ENCODE measurements at regions not wholly inside any gene's neighbourhood (a gene's known extent, or its start where the extent isn't known, plus 50 kb on each side); places are given as distances from the start of the nearest gene placed in this dataset.

GRCh38 chr18:10015288-10015701, 101.5 kb downstream of the VAPA start (continued):
- no peak for TF ChIP-seq MXI1 (conservative IDR thresholded peaks at IDR 0.05; ENCODE audit: poor library complexity, severe bottlenecking)
- TF ChIP-seq TAF1 (IDR thresholded peaks at IDR 0.05; ENCODE audit: low read depth) = no peak

DNA sequence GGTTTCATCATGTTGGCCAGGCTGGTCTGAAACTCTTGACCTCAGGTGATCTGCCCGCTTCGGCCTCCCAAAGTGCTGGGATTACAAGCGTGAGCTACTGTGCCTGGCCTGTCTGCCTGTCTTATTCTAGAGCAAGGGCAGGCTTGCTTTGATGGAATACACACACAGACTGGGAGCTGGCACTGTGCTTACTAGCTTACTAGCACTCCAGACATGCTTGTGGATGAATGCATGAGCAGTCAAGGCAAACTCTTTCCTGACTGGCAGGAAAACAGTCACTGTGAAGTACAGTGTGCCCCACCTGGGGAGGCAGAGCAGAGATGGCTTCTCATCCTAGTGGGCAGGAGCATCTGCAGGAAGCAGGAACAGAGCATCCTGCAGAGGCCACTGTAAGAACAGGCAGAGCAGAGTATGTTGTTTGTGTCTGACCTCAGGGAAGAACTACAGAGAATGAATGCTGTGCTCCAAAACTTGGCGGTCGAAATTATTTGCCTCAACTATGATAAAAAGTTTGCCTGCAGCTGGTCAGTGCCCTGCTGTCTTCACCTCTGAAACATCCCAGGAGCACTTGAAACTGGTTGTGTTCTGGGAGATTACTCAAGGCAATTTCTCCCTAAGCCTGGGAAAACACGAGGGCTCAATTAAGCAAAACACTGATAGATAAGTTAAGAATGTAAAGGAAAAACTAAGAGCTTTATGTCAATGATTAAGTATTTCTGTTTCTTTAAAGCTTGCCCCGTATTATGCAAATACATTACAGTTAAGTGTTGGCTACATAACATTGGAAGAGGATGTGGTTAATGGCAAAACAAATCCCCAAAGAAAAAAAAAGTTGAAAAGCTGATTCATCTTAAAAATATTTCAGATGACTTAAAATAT, 102.4 kb downstream of the VAPA start:
- no peak overlapping the region for H2AFZ ChIP-seq (ENCODE audit: low read depth, low read length)

DNA sequence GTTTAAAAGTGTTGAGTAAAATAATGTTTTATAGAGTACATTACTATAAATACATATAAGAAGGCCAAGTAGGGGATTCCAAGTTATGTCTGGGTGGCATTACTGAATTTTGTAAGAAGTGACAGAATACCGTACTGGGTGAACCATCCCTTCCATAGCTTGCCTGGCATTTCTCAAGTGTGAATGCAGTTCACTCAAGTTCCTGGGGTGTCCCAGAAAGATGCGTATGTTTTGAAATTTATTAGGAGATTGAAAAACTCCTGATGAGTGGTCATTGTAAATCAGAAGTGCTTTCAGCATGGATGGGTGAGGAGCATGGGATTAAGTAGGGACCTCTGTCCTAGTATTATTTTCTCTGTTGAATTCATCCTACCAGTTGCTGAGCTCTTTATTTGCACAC, 103.2 kb downstream of the VAPA start:
- Histone ChIP-seq H3K79me2 (replicated peaks; ENCODE audit: insufficient read depth, low read length) (no peaks in the 10 kb centered on the region), H3K9me2 (ENCODE audit: insufficient read depth, low read length) (no peaks in the 10 kb centered on the region), H2AFZ (ENCODE audit: low read depth, low read length) (no peak overlapping the region), H3K9me3 (ENCODE audit: low read length) (no peaks in the 10 kb centered on the region), H3K27ac (ENCODE audit: low read length) (no peak overlapping the region), H3K27me3 (ENCODE audit: insufficient read depth, low read depth, low read length) (no peaks in the 10 kb centered on the region), H3K4me2 (ENCODE audit: low read length) (no peak overlapping the region), H3K9ac (ENCODE audit: low read length) (no peak overlapping the region), H4K20me1 (ENCODE audit: insufficient read depth) (no peaks in the 10 kb centered on the region), H3K36me3 (ENCODE audit: insufficient read depth, low read length) (no peaks in the 10 kb centered on the region), H3K4me3 (ENCODE audit: low read length) (no peak overlapping the region), H3F3A (ENCODE audit: insufficient read depth, low read length, poor library complexity, severe bottlenecking) (no peaks in the 10 kb centered on the region)
- no peak for TF ChIP-seq REST (IDR thresholded peaks at IDR 0.05; ENCODE audit: borderline replicate concordance)
- TF ChIP-seq MXI1 (conservative IDR thresholded peaks at IDR 0.05; ENCODE audit: poor library complexity, severe bottlenecking) = no peak
- TF ChIP-seq, protein P1, sequence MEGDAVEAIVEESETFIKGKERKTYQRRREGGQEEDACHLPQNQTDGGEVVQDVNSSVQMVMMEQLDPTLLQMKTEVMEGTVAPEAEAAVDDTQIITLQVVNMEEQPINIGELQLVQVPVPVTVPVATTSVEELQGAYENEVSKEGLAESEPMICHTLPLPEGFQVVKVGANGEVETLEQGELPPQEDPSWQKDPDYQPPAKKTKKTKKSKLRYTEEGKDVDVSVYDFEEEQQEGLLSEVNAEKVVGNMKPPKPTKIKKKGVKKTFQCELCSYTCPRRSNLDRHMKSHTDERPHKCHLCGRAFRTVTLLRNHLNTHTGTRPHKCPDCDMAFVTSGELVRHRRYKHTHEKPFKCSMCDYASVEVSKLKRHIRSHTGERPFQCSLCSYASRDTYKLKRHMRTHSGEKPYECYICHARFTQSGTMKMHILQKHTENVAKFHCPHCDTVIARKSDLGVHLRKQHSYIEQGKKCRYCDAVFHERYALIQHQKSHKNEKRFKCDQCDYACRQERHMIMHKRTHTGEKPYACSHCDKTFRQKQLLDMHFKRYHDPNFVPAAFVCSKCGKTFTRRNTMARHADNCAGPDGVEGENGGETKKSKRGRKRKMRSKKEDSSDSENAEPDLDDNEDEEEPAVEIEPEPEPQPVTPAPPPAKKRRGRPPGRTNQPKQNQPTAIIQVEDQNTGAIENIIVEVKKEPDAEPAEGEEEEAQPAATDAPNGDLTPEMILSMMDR (IDR thresholded peaks at IDR 0.05; ENCODE audit: poor library complexity, severe bottlenecking) = no peak
- no peak for TF ChIP-seq POLR2AphosphoS5 (IDR thresholded peaks at IDR 0.05)
- TF ChIP-seq EZH2 (IDR thresholded peaks at IDR 0.05; ENCODE audit: borderline replicate concordance, insufficient read depth, low read length, poor library complexity, severe bottlenecking) = no peak
- no peak for TF ChIP-seq SMC3 (conservative IDR thresholded peaks at IDR 0.05; ENCODE audit: poor library complexity)
- no peak for TF ChIP-seq TAF1 (IDR thresholded peaks at IDR 0.05; ENCODE audit: low read depth)
- no peak for TF ChIP-seq EP300 (conservative IDR thresholded peaks at IDR 0.05; ENCODE audit: poor library complexity, severe bottlenecking)
- TF ChIP-seq RAD21 (conservative IDR thresholded peaks at IDR 0.05) = no peak

More for the DNA sequence above, 102.4 kb downstream of the VAPA start:
- no peaks in the 10 kb centered on the region for H3K79me2 ChIP-seq (replicated peaks; ENCODE audit: insufficient read depth, low read length)
- H3K9ac ChIP-seq (ENCODE audit: low read length) = no peak overlapping the region
- no peaks in the 10 kb centered on the region for H3K9me2 ChIP-seq (ENCODE audit: insufficient read depth, low read length)
- H4K20me1 ChIP-seq (ENCODE audit: insufficient read depth) = no peaks in the 10 kb centered on the region
- H3K27me3 ChIP-seq (ENCODE audit: insufficient read depth, low read depth, low read length) = no peaks in the 10 kb centered on the region
- no peak overlapping the region for H3K27ac ChIP-seq (ENCODE audit: low read length)
- H3K4me3 ChIP-seq (ENCODE audit: low read length) = no peak overlapping the region
- no peak overlapping the region for H3K4me2 ChIP-seq (ENCODE audit: low read length)
- no peaks in the 10 kb centered on the region for H3K9me3 ChIP-seq (ENCODE audit: low read length)
- TF ChIP-seq SMC3 (conservative IDR thresholded peaks at IDR 0.05; ENCODE audit: poor library complexity) = no peak
- no peak for TF ChIP-seq EP300 (conservative IDR thresholded peaks at IDR 0.05; ENCODE audit: poor library complexity, severe bottlenecking)
- TF ChIP-seq POLR2AphosphoS5 (IDR thresholded peaks at IDR 0.05) = no peak
- TF ChIP-seq TAF1 (IDR thresholded peaks at IDR 0.05; ENCODE audit: low read depth) = no peak
- TF ChIP-seq REST (IDR thresholded peaks at IDR 0.05; ENCODE audit: borderline replicate concordance) = no peak
- TF ChIP-seq EZH2 (IDR thresholded peaks at IDR 0.05; ENCODE audit: borderline replicate concordance, insufficient read depth, low read length, poor library complexity, severe bottlenecking) = no peak
- no peaks in the 10 kb centered on the region for H3K36me3 ChIP-seq (ENCODE audit: insufficient read depth, low read length)
- H3F3A ChIP-seq (ENCODE audit: insufficient read depth, low read length, poor library complexity, severe bottlenecking) = no peaks in the 10 kb centered on the region
